ENCODE measurements at regions not wholly inside any gene's neighbourhood (a gene's known extent, or its start where the extent isn't known, plus 50 kb on each side); places are given as distances from the start of the nearest gene placed in this dataset.
"Not testable (repeated sequence)": the region's sequence is repeated elsewhere in the genome, so short reads cannot be mapped to it uniquely, and the experiment has no call there.

DNA sequence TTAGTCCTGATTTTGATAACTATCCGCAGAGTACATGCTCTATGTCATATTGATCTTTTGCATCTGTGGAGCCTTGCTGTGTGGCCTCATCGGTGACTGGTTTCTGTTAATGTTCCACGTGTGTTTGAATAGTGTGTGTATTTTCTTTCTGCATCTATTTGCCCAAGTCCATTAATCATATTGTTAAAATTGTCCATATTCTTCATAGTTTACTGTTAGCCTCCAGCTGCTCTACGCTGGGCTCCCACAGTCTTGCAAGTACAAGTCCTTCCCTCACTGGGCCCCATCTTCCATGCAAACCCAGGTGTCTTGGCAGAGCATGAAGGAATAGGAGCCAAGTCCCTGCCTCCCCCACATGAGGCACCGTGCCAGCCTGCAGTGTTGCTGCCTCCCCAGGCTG lies 145.4 kb upstream of the NBPF12 start:
- H3K4me1 ChIP-seq (ENCODE audit: insufficient read depth, low read length, severe bottlenecking); H3K27me3 ChIP-seq (ENCODE audit: insufficient read depth, low read length); H3K27ac ChIP-seq (ENCODE audit: low read depth, low read length, poor library complexity, severe bottlenecking); H2AFZ ChIP-seq (ENCODE audit: low read length); H4K20me1 ChIP-seq (ENCODE audit: insufficient read depth, low read length); H3K9ac ChIP-seq (ENCODE audit: low read length); H3F3A ChIP-seq (ENCODE audit: insufficient read depth, low read length); H3K4me2 ChIP-seq (ENCODE audit: low read length); H3K9me2 ChIP-seq (ENCODE audit: low read depth, low read length); H3K79me2 ChIP-seq (ENCODE audit: insufficient read depth, low read length); H3K4me3 ChIP-seq (ENCODE audit: low read depth, low read length, poor library complexity, severe bottlenecking); H3K9me3 ChIP-seq (ENCODE audit: low read length); H3K36me3 ChIP-seq (ENCODE audit: insufficient read depth, low read length): not testable (repeated sequence)

DNA sequence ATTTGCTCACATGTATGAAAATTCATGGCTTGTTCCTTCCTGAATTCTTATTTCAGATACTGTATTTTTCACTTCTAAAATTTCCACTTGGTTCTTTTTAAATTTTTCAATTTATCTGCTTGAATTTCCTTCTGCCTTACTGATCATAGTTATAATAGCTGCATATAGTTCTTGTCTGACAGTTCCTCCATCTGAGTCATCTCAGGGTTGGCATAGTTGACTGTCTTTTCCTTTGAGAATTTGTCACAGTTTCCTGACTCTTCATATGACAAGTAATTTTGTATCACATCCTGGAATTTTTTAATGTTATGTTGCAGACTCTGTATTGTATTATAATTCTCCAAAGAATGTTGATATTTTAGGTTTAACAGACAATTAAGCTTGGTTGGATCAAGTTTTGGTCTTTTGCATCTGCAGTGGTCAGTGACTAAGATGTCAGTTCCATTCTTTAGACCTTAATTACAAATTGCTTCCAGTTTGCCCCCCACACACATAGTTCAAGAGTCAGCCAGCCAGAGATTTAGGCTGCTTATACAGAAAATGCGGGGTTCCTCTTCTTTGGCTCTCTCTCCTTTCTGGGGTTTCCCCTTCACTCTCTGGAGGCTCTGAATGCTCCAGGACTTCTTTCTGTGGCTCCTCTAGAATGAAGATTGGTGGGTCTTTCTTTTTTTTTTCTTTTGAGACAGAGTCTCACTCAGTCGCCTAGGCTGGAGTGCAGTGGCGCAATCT lies 153.7 kb upstream of the NBPF12 start:
- H3K27ac ChIP-seq (ENCODE audit: low read depth, low read length, poor library complexity, severe bottlenecking); H3K27me3 ChIP-seq (ENCODE audit: insufficient read depth, low read length); H3K4me1 ChIP-seq (ENCODE audit: insufficient read depth, low read length, severe bottlenecking); H3K9ac ChIP-seq (ENCODE audit: low read length); H3F3A ChIP-seq (ENCODE audit: insufficient read depth, low read length); H3K4me3 ChIP-seq (ENCODE audit: low read depth, low read length, poor library complexity, severe bottlenecking); H2AFZ ChIP-seq (ENCODE audit: low read length); H3K9me2 ChIP-seq (ENCODE audit: low read depth, low read length); H4K20me1 ChIP-seq (ENCODE audit: insufficient read depth, low read length); H3K9me3 ChIP-seq (ENCODE audit: low read length); H3K79me2 ChIP-seq (ENCODE audit: insufficient read depth, low read length); H3K36me3 ChIP-seq (ENCODE audit: insufficient read depth, low read length); H3K4me2 ChIP-seq (ENCODE audit: low read length): not testable (repeated sequence)

DNA sequence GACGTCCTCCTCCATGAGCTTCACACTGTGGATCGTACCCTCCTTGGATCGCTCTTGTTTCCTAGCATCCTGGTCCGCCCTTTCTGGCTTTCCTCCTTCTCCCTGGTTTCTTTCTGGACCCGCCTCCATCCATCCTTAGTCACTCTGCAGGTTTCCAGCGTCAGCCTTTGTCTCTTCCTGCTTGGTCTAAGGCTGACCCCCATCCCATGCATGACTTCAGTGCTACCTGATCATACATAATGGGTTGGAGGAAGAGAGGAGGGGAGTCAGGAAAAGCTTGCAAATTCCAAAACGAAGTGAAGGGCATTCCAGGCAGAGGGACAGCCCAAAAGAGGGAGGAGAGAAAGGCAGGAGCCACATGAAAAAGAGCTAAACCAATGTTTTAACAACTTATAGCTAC lies 156.9 kb upstream of the NBPF12 start:
- not testable (repeated sequence) for H3K27ac ChIP-seq (ENCODE audit: low read depth, low read length, poor library complexity, severe bottlenecking); H4K20me1 ChIP-seq (ENCODE audit: insufficient read depth, low read length); H2AFZ ChIP-seq (ENCODE audit: low read length); H3K9me2 ChIP-seq (ENCODE audit: low read depth, low read length); H3K4me1 ChIP-seq (ENCODE audit: insufficient read depth, low read length, severe bottlenecking); H3K9me3 ChIP-seq (ENCODE audit: low read length); H3K4me2 ChIP-seq (ENCODE audit: low read length); H3K79me2 ChIP-seq (ENCODE audit: insufficient read depth, low read length); H3K36me3 ChIP-seq (ENCODE audit: insufficient read depth, low read length); H3K4me3 ChIP-seq (ENCODE audit: low read depth, low read length, poor library complexity, severe bottlenecking); H3K27me3 ChIP-seq (ENCODE audit: insufficient read depth, low read length); H3F3A ChIP-seq (ENCODE audit: insufficient read depth, low read length); H3K9ac ChIP-seq (ENCODE audit: low read length)

DNA sequence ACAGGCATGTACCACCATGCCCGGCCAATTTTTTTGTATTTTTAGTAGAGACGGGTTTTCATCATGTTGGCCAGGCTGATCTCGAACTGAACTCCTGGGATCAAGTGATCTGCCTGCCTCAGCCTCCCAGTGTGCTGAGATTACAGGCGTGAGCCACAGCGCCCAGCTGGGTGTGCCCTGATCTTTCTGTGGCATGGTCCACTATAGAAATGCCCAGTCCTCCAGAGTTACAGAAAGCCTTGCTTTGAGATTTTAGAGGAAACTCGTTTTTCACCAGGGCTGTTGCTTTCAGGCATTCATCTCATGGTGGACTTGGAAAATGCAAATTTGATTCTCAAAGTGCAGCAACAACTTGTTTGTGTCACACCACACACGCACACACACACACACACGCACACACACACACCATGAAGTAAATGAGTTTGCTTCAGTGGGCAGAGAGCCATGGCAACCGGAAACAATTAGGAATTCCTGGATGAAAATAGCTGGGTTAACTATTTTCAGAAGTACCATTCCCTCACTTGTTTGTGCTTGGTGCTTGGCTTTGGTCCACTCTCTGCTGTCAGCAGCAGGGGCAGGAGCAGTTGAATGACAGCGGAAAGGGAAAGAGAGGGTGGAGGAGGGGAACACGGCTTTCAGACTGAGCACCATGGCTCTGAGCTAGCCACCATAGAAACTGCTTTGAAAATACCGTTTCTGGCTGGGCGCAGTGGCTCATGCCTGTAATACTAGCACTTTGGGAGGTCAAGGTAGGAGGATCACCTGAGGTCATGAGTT lies 160.1 kb upstream of the NBPF12 start:
- H3K4me1 ChIP-seq (ENCODE audit: insufficient read depth, low read length, severe bottlenecking); H3K27me3 ChIP-seq (ENCODE audit: insufficient read depth, low read length); H3K4me3 ChIP-seq (ENCODE audit: low read depth, low read length, poor library complexity, severe bottlenecking); H3K79me2 ChIP-seq (ENCODE audit: insufficient read depth, low read length); H3F3A ChIP-seq (ENCODE audit: insufficient read depth, low read length); H3K9me3 ChIP-seq (ENCODE audit: low read length); H3K27ac ChIP-seq (ENCODE audit: low read depth, low read length, poor library complexity, severe bottlenecking); H4K20me1 ChIP-seq (ENCODE audit: insufficient read depth, low read length); H3K4me2 ChIP-seq (ENCODE audit: low read length); H3K9ac ChIP-seq (ENCODE audit: low read length); H3K36me3 ChIP-seq (ENCODE audit: insufficient read depth, low read length); H2AFZ ChIP-seq (ENCODE audit: low read length); H3K9me2 ChIP-seq (ENCODE audit: low read depth, low read length): not testable (repeated sequence)

DNA sequence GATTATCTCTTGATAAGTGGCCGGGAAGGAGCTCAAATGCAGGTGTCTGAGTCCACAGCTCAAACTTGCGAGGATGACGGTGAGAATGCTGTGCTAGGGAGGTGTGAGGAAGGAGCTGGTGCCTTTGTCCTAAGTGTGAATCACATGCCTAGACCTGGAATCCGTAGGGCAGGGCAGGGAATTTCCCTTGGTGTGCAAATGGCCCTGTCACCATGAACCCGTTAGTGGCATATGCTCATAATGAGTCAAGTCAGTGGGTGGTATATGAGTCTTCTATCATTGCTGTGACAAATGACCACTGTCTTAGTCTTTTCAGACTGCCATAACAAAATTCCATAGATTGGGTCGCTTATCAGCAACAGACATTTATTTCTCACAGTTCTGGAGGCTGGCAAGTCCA lies 163.1 kb upstream of the NBPF12 start:
- not testable (repeated sequence) for H3K79me2 ChIP-seq (ENCODE audit: insufficient read depth, low read length); H3K4me2 ChIP-seq (ENCODE audit: low read length); H3F3A ChIP-seq (ENCODE audit: insufficient read depth, low read length); H3K36me3 ChIP-seq (ENCODE audit: insufficient read depth, low read length); H3K4me3 ChIP-seq (ENCODE audit: low read depth, low read length, poor library complexity, severe bottlenecking); H2AFZ ChIP-seq (ENCODE audit: low read length); H3K27ac ChIP-seq (ENCODE audit: low read depth, low read length, poor library complexity, severe bottlenecking); H3K9me3 ChIP-seq (ENCODE audit: low read length); H3K4me1 ChIP-seq (ENCODE audit: insufficient read depth, low read length, severe bottlenecking); H3K27me3 ChIP-seq (ENCODE audit: insufficient read depth, low read length); H3K9me2 ChIP-seq (ENCODE audit: low read depth, low read length); H4K20me1 ChIP-seq (ENCODE audit: insufficient read depth, low read length); H3K9ac ChIP-seq (ENCODE audit: low read length)

- not testable (repeated sequence) for H3K36me3 ChIP-seq (ENCODE audit: insufficient read depth, low read length); H3K27me3 ChIP-seq (ENCODE audit: insufficient read depth, low read length); H3K4me1 ChIP-seq (ENCODE audit: insufficient read depth, low read length, severe bottlenecking); H3K27ac ChIP-seq (ENCODE audit: low read depth, low read length, poor library complexity, severe bottlenecking); H3K9ac ChIP-seq (ENCODE audit: low read length); H3K4me3 ChIP-seq (ENCODE audit: low read depth, low read length, poor library complexity, severe bottlenecking); H2AFZ ChIP-seq (ENCODE audit: low read length); H3F3A ChIP-seq (ENCODE audit: insufficient read depth, low read length); H3K4me2 ChIP-seq (ENCODE audit: low read length); H3K9me2 ChIP-seq (ENCODE audit: low read depth, low read length); H3K9me3 ChIP-seq (ENCODE audit: low read length); H4K20me1 ChIP-seq (ENCODE audit: insufficient read depth, low read length); H3K79me2 ChIP-seq (ENCODE audit: insufficient read depth, low read length)
These were observed 163.9 kb upstream of the NBPF12 start for GRCh38 chr1:146774271-146774670.

GRCh38 chr1:146771409-146771808 lies 166.7 kb upstream of the NBPF12 start:
- H3K9me2 ChIP-seq (ENCODE audit: low read depth, low read length); H3K4me2 ChIP-seq (ENCODE audit: low read length); H3K27me3 ChIP-seq (ENCODE audit: insufficient read depth, low read length); H3K79me2 ChIP-seq (ENCODE audit: insufficient read depth, low read length); H2AFZ ChIP-seq (ENCODE audit: low read length); H3K9ac ChIP-seq (ENCODE audit: low read length); H4K20me1 ChIP-seq (ENCODE audit: insufficient read depth, low read length); H3K4me3 ChIP-seq (ENCODE audit: low read depth, low read length, poor library complexity, severe bottlenecking); H3K4me1 ChIP-seq (ENCODE audit: insufficient read depth, low read length, severe bottlenecking); H3K36me3 ChIP-seq (ENCODE audit: insufficient read depth, low read length); H3K9me3 ChIP-seq (ENCODE audit: low read length); H3F3A ChIP-seq (ENCODE audit: insufficient read depth, low read length); H3K27ac ChIP-seq (ENCODE audit: low read depth, low read length, poor library complexity, severe bottlenecking): not testable (repeated sequence)
